ENCODE measurements at regions not wholly inside any gene's neighbourhood (a gene's known extent, or its start where the extent isn't known, plus 50 kb on each side); places are given as distances from the start of the nearest gene placed in this dataset.

GRCh38 chr22:49568751-49569285, 258.9 kb downstream of the BRD1 start:
- H3K27ac ChIP-seq (ENCODE audit: low read length), result no peak overlapping the region
- TF ChIP-seq CTCF (IDR thresholded peaks at IDR 0.05), result no peak
- 83% methylated on average over 13 of the region's 14 CpGs for WGBS (ENCODE audit: insufficient coverage)
- no peak for ATAC-seq
- Mint-ChIP-seq H3K4me1 (peaks cover 2 to 31% of the 10 kb centered on the region in 2 donors), H3K36me3 (no peaks in the 10 kb centered on the region), H3K27ac (no peak overlapping the region), H3K27me3 (ENCODE audit: low read depth in 2 of 2) (no peaks in the 10 kb centered on the region), H3K4me3 (no peak overlapping the region), H3K9me3 (no peaks in the 10 kb centered on the region)
- peak in 1 of 2 donors; percentile 12 for DNase-seq
- H3K4me3 ChIP-seq (ENCODE audit: low read length), result no peak overlapping the region
- intact Hi-C loops (cut with micrococcal nuclease), result no loop called here
- H3K9me3 ChIP-seq (ENCODE audit: control insufficient read depth, insufficient read depth, low read length), result no peaks in the 10 kb centered on the region
- H3K36me3 ChIP-seq (ENCODE audit: control insufficient read depth, insufficient read depth, low read length), result no peaks in the 10 kb centered on the region
- peaks cover 5% of the 10 kb centered on the region for H3K4me1 ChIP-seq (ENCODE audit: control insufficient read depth, insufficient read depth, low read length)
- no peaks in the 10 kb centered on the region for H3K27me3 ChIP-seq (ENCODE audit: control insufficient read depth, insufficient read depth, low read length)

- TF ChIP-seq CTCF (IDR thresholded peaks at IDR 0.05), result no peak
- WGBS (ENCODE audit: insufficient coverage), result 83% methylated on average over 25 of the region's 25 CpGs
- Histone ChIP-seq H3K27ac (ENCODE audit: low read length) (no peak overlapping the region), H3K4me3 (ENCODE audit: low read length) (no peak overlapping the region), H3K36me3 (ENCODE audit: control insufficient read depth, insufficient read depth, low read length) (no peaks in the 10 kb centered on the region), H3K9me3 (ENCODE audit: control insufficient read depth, insufficient read depth, low read length) (no peaks in the 10 kb centered on the region), H3K27me3 (ENCODE audit: control insufficient read depth, insufficient read depth, low read length) (no peaks in the 10 kb centered on the region), H3K4me1 (ENCODE audit: control insufficient read depth, insufficient read depth, low read length) (peaks cover 5% of the 10 kb centered on the region)
- peaks cover 0 to 29% of the 10 kb centered on the region in 2 donors for H3K4me1 Mint-ChIP-seq
- H3K4me3 Mint-ChIP-seq, result no peak overlapping the region
- no peaks in the 10 kb centered on the region for H3K9me3 Mint-ChIP-seq
- intact Hi-C loops (cut with micrococcal nuclease), result no loop called here
- H3K27me3 Mint-ChIP-seq (ENCODE audit: low read depth in 2 of 2), result no peaks in the 10 kb centered on the region
- DNase-seq (peak in 1 of 2 donors; percentile 14), ATAC-seq (no peak)
- no peaks in the 10 kb centered on the region for H3K36me3 Mint-ChIP-seq
- H3K27ac Mint-ChIP-seq, result no peak overlapping the region
These were observed 259.5 kb downstream of the BRD1 start for GRCh38 chr22:49567899-49568750.

- TF ChIP-seq CTCF (IDR thresholded peaks at IDR 0.05), result no peak
- 88% methylated on average over 13 of the region's 13 CpGs for WGBS (ENCODE audit: insufficient coverage)
- ATAC-seq, result no peak
These were observed 261.0 kb downstream of the BRD1 start for GRCh38 chr22:49566693-49567092.

More at GRCh38 chr22:49566693-49567092, 261.0 kb downstream of the BRD1 start:
- Mint-ChIP-seq H3K4me3 (no peak overlapping the region), H3K27ac (no peak overlapping the region), H3K4me1 (peaks cover 0 to 26% of the 10 kb centered on the region in 2 donors), H3K27me3 (ENCODE audit: low read depth in 2 of 2) (no peaks in the 10 kb centered on the region), H3K9me3 (no peaks in the 10 kb centered on the region), H3K36me3 (no peaks in the 10 kb centered on the region)
- Histone ChIP-seq H3K27me3 (ENCODE audit: control insufficient read depth, insufficient read depth, low read length) (no peaks in the 10 kb centered on the region), H3K4me1 (ENCODE audit: control insufficient read depth, insufficient read depth, low read length) (peaks cover 5% of the 10 kb centered on the region), H3K4me3 (ENCODE audit: low read length) (no peak overlapping the region), H3K27ac (ENCODE audit: low read length) (no peak overlapping the region), H3K9me3 (ENCODE audit: control insufficient read depth, insufficient read depth, low read length) (no peaks in the 10 kb centered on the region), H3K36me3 (ENCODE audit: control insufficient read depth, insufficient read depth, low read length) (no peaks in the 10 kb centered on the region)
- intact Hi-C loops (cut with micrococcal nuclease), result no loop called here
- DNase-seq, result no peak
